Loucy (cell line): ENCODE measurements at regions not wholly inside any gene's neighbourhood (a gene's known extent, or its start where the extent isn't known, plus 50 kb on each side); places are given as distances from the start of the nearest gene placed in this dataset.

Source experiments
- CTCF ChIP-seq: fragments of 200-600 bp; sonication (generic); conservative IDR thresholded peaks from 2 replicates; pipeline ENCODE4 v1.5.1; 2014; ENCODE audit warnings: mild to moderate bottlenecking, antibody characterized with exemption, low read length
- EZH2phosphoT487 ChIP-seq: fragments of 200-600 bp; IDR thresholded peaks from 2 replicates; pipeline ENCODE4 v1.6.1; 2018; ENCODE audit warnings: antibody characterized with exemption, mild to moderate bottlenecking, moderate library complexity, borderline replicate concordance

GRCh38 chr20:53870426-53871315, 199.7 kb downstream of the BCAS1 start:
- TF ChIP-seq CTCF, result no peak
- TF ChIP-seq EZH2phosphoT487, result no peak
